ENCODE measurements at regions not wholly inside any gene's neighbourhood (a gene's known extent, or its start where the extent isn't known, plus 50 kb on each side); places are given as distances from the start of the nearest gene placed in this dataset.

DNA sequence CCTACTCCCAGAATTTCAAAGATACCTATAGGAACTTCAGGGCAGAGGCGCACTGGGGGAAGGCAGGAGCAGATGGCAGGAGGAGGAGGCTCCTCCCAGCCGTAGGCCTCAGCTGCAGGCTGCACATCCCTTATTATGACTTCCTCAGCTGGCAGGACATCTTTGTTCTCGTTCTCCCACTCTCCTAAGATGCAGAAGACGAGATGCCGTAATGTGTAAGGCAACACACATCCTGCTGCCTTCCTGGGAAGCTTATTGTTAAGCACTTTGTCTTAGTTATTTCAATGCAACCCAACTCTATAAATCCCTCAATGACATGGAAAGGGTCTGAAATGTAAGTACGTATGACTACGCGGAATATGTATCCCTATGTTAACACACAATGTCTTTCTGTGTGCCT lies 599.8 kb upstream of the MGMT start:
- no peak for DNase-seq

DNA sequence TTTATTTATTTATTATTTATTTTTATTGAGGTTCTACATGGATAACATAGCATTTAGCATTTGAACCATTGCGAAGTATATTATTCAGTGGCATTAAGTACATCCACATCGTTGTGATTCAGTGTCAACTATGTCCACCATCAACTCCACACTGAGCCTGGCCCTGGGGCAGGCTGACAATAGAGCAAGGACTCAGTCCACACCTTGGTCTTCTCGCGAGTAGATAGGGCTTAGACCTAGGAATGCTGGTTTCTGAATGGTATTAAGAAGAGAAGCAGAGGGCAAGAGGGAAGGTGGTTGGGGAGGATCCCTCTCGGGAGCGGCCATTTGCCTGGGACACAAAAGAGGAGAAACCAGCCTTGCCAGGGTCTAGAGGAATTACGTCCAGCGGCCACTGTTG lies 599.2 kb upstream of the MGMT start:
- no peak for DNase-seq

DNA sequence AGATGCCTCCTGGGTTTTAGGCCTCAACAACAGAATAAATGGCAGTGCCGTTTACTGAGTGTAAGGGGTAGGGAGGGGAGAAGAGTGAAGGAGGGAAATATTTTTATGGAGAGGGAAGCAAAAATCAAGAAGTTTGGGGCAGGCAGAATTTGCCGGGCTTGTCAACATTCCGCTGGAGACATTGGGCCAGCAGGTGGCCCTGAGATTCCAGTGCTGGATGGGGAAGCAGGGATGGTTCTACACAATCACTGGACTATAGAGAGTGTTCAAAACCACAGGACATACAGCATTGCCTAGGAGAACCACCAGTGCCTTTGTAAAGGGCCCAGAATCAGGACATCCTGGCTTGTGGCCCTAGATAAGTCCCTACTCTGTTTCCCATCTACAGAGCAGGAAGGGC lies 598.6 kb upstream of the MGMT start:
- no peak for DNase-seq

DNA sequence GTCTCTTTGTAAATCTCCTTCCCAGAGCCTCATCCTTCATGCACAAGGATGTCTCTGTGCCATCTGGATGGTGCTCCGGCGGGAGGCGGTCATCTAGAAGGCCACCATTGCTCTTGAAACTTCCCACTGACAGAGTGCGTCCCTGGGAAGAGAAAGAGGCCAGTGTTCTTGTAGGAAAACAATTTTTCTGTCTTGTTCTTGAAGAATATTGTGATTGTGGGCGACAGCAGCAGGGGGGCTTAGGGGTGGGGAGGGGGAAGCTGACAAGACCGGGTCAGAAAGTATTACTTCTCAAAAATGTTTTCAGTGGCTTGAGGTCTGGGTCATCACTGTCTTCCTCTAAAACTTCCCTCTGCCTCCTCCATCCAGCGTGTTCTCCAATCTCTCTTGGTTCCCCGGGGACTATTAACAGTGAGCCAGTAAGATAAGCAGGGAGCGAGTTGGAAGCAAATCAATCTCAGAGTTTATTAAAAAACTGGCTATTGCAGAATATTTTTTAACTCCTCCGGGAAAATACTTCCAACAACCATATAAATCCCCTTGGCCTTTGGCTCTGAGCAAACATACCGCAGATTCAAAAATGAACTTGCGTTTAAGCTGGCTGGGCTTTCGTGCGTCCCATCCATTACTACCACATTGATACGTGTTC lies 597.8 kb upstream of the MGMT start:
- DNase-seq, result no peak

DNA sequence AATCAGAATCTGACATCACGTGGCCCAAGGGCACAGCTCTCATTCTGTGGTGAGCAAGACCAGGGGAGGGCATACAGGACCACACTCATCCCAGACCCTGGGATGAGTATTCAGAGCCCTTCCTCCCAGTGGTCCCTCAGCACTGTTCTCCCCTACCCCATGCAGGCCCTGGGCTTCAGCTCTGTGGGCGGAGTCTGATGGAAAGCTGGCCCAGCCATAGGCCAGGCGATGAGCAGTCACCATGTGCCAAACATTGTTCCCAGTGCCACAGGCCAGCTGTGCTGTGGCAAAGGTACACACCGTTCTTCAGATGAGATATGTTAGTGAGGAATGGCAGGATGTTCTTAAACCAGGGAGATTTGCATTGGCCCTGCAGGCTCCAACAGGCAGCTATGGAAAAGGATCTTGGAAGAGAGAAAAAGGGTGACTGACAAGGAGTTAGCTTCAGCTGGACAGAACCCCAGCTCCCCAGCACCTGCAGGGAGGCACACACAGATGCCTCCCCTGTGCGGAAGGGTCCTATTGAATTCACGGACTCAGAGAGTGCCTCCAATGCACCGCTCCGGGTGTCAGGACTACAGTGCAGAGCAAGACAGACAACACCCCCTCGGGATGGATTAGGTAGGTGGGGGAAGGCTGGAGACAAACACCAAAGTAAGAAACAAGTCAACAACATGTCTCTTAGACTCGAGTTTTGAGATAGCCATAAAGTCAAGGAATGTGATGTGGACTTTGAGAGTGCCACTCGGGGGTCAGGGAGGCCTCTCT lies 596.0 kb upstream of the MGMT start:
- no peak for DNase-seq

DNA sequence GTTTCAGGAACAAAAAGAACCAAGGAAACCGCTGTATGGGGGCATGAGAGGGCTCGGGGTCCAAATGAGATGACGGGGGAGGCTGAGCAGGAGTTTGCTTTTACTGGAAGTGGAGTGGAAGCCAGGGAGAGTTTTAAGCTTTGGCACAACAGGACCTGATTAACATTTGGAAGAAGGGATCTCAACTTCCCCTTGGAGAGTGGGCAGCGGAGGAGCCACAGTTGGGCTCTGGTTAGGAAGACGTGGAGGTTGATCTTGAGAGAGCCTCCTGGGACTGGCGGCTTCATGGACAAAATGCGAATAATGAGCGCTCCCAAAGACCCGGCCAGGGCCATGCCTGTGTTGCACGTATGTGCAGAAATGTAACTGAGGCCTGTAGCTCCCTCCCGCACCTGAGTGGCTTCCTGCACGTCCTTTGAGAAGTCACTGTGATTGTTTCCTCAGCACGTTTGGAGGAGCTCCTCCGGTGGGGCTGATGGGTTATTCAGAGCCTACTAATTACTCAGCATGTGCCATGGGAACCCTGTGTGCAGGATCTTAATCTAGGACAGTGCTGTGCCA lies 595.3 kb upstream of the MGMT start:
- DNase-seq, result no peak

DNA sequence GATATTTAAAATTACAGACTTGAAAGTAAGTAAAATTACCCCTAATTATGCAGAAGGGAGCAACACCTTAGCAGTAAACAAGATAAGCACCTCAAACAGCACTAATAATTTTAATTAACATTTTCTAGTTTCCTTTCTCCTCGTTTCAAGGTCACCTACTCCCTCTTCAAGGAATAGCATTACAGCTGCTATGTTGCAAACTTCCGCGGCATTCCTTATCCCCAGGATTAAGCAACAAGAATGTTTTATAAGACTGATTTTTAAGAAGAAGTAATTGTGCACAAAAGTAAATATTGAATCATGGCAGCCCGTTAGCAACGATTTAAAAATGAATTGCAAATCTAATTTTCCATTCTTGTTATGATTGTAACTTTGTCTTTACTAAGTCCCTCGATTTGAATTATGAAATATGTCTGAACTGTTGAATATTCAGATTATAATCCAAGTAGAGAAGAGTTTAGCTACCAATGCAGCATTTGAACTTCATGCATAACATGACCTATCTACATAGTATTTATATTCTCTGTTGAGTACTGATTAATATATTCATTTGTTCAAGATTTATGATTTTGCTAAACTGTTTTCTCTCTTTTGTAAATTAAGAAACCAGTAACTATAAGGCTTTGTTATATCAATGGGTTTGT lies 593.5 kb upstream of the MGMT start:
- DNase-seq, result no peak

DNA sequence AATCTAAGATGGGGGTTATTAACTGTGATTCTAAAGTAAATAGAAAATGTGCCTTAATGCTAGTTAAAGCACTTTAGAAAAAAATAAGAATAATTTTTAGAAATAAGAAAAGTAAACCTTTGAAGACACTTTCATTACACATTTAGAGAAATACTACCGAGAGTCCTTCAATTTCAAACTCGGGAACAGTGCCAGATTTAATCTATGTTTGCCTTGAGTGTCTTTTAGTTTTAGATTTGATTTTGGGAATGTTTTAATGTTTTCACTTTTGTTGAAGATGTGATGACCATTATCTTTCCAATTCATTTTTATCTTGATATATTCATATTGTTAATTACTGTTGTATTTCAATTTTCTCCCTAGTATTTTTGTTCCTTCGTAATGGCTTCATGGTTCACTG lies 592.7 kb upstream of the MGMT start:
- no peak for DNase-seq

DNA sequence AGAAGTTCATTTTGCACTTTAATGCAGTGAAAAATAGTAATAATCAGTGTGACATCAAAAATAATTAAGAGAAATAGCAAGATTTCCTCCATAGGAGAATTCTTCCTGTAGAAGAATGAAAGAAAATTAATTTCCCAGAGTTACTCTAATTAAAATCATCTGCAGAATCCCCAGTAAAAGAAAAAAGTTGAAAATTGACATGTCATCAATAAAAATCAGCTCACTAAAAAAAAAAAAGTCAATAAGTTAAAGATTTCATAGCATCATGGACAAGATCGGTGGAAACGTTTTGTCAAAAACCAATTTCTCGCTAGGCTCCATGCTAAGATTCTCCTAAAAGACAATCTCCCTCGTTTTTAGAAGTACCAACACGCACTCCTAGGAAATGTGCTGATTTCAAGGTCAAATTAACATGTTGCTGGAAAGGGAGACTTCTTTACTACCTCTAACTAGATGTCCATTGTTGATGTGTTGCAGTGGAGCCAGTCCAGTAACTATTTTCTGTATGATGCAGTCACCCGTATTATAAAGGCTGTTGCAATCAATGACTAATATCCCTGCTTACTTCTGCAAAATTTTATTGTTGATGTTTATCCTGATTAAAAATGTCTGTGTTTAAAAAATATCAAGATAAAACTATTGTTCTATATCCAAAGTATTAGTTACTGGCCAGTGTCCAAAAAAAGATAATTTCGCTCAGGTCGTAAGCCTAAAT lies 591.9 kb upstream of the MGMT start:
- no peak for DNase-seq

DNA sequence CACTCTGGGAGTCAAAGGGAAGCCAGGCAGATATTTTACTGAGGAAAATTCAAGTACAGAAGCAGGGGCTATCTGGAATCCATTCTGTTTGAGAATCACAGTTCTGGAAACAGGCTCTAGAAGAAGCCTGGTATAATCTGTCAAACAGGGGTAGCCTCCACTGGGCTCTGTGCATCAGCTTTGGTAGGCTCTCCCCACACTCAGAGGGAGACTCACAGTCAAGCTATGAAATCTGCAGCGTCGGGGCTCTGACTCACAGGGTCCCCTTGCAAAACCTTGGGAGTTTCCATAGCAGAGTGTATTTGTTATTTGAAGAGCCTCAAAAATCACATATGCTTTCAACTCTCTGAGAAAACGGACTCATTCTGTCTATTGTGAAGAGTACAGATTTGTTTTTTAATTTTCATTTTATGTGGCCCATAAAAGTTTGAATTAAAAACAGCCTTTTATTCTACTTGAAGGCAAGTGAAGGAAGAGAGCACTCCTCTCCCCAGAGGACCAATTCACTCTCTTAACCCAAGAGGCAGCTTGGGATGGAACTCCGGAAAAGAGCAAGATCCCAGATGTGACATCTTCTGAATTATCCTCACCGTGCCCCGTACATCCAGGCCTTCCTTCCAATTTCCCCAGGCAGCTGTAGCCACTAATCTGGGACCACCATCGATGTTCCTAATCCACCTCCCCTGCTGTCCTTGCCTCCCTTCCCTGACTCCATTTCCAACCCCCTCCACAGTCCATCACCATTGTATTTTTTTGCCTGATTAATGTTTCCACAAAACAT lies 590.9 kb upstream of the MGMT start:
- no peak for DNase-seq

DNA sequence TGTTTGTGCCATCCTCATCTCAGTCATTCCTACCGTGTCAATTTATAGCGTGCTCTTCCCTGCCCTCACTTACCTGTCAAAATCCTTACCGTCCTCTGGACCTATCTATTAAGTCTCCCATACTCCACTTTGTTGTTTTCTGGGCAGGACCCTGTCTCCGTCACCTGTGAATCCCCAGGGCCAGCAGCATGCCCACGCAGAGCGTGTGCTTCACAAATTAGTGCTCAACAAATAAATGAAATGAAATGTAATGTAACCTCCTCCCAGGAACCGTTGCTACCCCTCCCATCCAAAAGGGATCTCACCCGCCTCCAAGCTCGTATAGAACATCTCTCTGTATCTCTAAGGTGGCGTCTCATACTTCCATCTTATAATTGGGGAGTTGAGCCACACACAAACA lies 589.9 kb upstream of the MGMT start:
- DNase-seq, result no peak

DNA sequence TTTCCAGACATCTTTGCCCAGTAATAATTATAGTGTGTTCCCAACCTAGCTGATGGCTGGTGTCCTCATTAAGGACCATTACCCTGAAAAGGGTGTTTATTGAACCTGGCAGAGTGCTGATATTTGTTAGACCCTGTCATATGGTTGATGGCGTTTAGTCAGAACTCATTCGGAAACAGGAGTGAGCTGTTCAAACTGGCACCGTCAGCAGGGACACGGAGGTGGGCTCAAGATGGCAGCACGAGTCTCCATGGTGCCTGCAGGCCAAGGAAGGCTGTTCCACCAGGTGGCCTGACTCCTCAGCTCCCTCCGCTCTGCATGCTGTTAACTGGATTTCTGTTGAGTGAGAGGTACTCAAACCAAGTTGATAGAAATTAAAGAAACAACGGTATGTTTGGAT lies 589.1 kb upstream of the MGMT start:
- DNase-seq, result no peak

DNA sequence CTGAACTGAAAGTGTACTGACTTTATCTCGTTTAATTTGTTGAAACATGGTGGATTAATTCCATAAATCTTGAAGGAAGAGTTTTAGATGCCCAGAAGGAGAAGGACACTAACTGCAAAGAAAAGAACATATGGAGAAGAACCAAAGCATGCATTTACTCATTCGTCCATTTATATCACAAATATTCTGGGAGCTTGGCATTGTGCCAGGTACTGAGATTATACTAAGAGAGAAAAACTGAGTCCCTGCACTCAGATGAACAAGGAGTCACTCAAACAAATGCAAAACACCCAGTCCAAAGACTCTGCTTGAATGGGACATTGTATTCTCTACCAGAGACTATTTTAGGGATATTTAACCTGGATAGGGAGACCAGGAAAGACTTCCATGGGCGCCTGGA lies 588.0 kb upstream of the MGMT start:
- DNase-seq, result no peak

DNA sequence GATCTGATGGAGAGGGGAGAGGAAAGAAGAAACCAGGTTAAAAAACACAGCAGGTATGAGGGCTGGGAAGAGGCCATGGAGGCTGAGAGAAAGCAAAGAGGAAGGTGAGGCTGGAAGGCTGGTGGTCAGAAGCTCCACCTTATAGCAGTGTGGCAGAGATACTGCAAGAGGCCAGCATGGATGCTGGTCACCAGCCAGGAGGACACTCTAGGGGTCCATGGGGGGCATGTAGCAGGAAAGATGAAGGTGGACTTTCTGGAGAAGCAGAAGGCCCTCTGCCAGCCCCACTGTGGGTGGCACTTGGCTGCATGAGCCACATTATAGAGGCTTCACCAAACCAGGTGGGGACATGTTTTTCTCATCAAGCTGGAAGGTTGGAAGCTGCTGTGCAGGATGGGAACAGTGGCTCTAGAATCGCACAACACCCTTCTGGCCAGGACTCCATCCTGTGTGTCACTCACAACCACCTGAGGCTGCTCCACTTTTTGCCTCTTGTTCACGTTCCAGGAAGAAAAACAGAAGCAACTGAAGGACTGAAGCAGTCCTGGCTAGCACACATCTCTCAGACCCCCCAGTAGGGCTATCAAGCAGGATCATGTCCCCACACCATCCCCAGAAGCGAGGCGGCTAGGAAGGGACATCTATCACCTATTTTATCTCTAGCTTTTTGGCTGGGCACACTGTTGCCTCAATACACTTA lies 587.5 kb upstream of the MGMT start:
- DNase-seq, result no peak

DNA sequence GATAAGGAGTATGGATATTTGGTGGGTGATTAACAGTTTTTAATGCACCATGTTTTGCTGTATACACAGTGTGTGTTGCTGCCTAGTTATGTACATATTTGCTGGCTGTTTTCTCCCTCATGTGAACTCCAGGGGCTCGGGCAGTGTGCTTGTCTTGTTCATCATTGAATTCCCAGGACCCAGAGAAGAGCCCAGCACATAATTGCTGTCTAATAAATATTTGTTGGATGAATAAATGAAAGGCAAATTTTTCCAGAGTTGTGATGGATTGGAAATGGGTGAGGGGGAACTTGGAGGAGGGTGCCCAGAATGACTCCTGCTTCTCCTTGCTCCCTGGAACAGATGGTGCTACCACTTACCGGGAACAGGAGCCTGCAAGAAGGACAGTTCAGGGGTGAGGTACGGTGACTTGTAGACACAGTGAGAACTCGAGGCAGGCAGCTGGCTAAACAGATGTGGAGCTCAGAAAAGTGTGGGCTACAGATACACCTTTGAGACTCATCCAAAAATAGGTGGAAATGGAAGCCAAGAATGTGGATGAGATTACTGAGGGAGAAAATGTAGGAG lies 586.8 kb upstream of the MGMT start:
- no peak for DNase-seq

DNA sequence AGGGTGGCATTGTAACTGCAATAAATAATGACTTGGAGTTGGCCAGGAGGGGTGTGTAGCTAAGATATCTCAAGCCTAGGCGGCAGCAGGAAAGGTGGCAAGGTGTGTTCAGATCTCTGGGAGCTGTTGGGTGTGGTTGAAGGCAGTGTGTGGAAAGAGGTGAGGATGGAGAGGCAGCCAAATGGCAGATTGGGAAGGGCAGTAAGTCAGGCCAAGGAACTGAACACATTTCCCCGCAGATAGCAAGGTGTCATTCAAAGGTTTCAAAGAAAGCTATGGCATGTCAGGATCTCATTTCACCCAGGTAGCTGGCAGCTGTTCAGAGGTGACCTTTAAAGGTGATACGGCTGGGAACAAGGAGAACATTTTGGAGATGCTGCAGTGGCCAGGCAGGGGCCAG lies 586.0 kb upstream of the MGMT start:
- DNase-seq, result no peak

DNA sequence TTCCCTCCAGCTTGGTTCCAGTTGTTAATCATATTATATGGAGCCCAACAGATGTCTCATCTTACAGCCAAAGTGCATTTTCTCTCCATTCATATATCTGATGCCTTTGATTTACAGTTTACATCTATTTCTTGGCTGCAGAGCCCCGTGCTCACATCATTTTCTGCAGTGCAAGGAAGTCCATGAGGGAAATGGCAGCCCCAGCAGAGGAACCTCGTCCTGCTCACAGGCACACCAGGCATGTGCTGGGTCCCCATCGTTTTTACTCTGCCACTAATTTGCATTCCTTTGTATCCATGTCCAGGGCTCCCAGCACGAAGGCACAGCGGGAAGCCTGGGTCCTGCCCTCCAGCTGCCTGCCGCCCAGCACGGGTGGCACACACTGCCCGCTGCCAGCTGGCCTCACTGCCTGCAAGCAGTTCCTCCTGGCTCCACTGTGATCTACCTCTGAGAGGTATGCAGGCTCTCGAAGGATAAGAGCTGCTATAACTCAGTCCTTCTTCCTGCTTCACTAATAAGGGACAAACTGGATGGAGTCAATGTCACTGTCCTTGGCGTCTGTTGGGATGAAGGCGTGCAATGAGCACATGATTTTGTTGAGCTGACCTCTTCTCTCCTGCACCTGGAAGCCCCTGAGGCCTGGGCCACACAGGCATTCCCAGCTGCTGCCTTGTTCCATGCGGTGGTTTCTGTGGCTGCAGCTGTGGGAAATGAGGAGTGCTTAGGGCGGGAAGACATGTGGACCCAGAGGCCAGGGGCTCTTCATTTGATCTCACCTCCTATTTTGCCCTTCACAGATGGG lies 583.6 kb upstream of the MGMT start:
- DNase-seq, result no peak

DNA sequence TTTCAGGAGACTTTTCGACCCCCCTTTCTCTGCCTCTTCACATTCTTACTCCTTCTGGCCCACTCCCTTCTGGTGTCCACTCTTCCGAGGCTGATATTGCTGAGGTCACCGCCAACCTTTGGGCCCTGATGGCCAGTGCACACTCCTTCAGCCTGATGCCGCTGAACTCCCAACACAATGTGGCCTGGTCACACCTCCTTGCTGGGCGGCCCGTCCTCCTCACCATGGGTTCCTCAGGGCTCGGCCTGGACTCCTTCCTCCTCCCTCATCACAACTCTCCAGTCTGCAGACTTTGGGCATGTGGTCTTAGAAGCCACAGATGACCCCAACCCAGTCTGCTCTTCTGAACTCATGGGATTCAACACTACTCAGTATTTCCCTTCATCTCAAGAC lies 583.0 kb upstream of the MGMT start:
- DNase-seq, result no peak

DNA sequence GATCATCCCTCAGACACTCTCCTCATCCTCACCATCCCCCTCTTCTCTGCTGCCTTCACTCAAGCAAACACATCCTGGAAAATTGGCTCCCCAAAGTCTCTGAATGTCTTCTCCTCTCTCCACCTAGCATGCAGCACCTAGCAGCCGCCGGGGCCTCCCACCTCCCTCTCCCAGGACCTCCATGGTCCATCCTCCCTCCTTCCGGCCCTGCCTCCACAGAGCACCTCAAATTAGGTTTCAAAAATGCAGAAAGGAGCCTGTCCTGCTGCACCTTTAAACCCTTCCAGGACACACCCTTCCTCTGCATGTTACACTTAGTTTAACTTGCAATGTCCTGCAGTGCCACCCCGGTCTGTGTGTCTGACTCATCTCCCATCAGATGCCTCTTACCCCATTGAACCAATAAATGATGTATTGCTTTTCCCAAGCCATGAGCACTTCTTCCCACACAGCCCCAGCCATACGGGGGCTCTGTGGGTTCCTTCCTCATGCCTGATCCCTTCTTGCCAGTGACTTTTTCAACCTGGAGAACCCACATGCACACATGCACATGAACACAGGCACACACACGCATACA lies 582.5 kb upstream of the MGMT start:
- DNase-seq, result no peak

All from NCI-H226 (cell line).